NB4 (cell line): ENCODE measurements at regions not wholly inside any gene's neighbourhood (a gene's known extent, or its start where the extent isn't known, plus 50 kb on each side); places are given as distances from the start of the nearest gene placed in this dataset.

Experiments used
- CTCF ChIP-seq: IDR thresholded peaks from one replicate; pipeline ENCODE4 v1.5.1; 2012; ENCODE audit warnings: low read depth, low read length
- MAX ChIP-seq: IDR thresholded peaks from 2 replicates; pipeline ENCODE4 v1.6.1; 2011; ENCODE audit warnings: low read depth, low read length
- MYC ChIP-seq: IDR thresholded peaks from 2 replicates; pipeline ENCODE4 v1.6.1; 2011; ENCODE audit warnings: low read depth, low read length
- POLR2A ChIP-seq: IDR thresholded peaks from 2 replicates; pipeline ENCODE4 v1.6.1; 2011; ENCODE audit warnings: mild to moderate bottlenecking; ENCODE audit not compliant: insufficient read length; ENCODE audit errors: extremely low read depth

GRCh38 chr1:181174861-181175260 lies 86.4 kb downstream of the IER5 start:
- TF ChIP-seq CTCF (no peak), POLR2A (no peak), MAX (no peak), MYC (no peak)
